Sigmoid colon (tissue), 6 donors: ENCODE measurements at regions not wholly inside any gene's neighbourhood (a gene's known extent, or its start where the extent isn't known, plus 50 kb on each side); places are given as distances from the start of the nearest gene placed in this dataset.
"Not testable (repeated sequence)": the region's sequence is repeated elsewhere in the genome, so short reads cannot be mapped to it uniquely, and the experiment has no call there.

ENCODE experiments used
- DNase-seq: peaks from one replicate; pipeline ENCODE4 v3.0.0-alpha.2; 2019
- H3K27ac ChIP-seq, 4 donors: fragments of 200-600 bp; sonication (generic); one replicate each; pipeline ENCODE4 v1.5.1; 2016 to 2019; ENCODE audit warnings: mild to moderate bottlenecking in 1 of 4
- H3K27me3 ChIP-seq, 3 donors: fragments of 200-600 bp; sonication (generic); one replicate each; pipeline ENCODE4 v1.5.1; 2019; ENCODE audit warnings: mild to moderate bottlenecking in 1 of 3
- H3K36me3 ChIP-seq, 4 donors: fragments of 200-600 bp; sonication (generic); one replicate each; pipeline ENCODE4 v1.5.1; 2016 to 2019
- H3K4me1 ChIP-seq, 4 donors: fragments of 200-600 bp; sonication (generic); one replicate each; pipeline ENCODE4 v1.5.1; 2017 to 2019
- H3K4me3 ChIP-seq, 4 donors: fragments of 200-600 bp; sonication (generic); one replicate each; pipeline ENCODE4 v1.5.1; 2017 to 2019; ENCODE audit warnings: mild to moderate bottlenecking in 2 of 4, moderate library complexity in 1 of 4
- H3K9me3 ChIP-seq, 4 donors: fragments of 200-600 bp in 3 of 4; sonication (generic) in 3 of 4; one replicate each; pipeline versions ENCODE4 v1.5.1 to v1.6.1; 2013 to 2019
- CTCF ChIP-seq, 4 experiments: fragments of 450-650 bp in 3 of 4; fragments of 200-600 bp in 1 of 4; IDR thresholded peaks; one replicate each; pipeline ENCODE4 v1.5.1; 2016 to 2019; ENCODE audit warnings: antibody characterized with exemption in 4 of 4, mild to moderate bottlenecking in 3 of 4, moderate library complexity in 2 of 4
- EP300 ChIP-seq, 4 donors: sonication (generic); formaldehyde crosslinking; IDR thresholded peaks; one replicate each; pipeline ENCODE4 v1.6.1; 2017; ENCODE audit warnings: antibody characterized with exemption in 4 of 4
- POLR2A ChIP-seq, 2 donors: fragments of 450-650 bp; IDR thresholded peaks; one replicate each; pipeline ENCODE4 v1.6.1; 2016; ENCODE audit warnings: antibody characterized with exemption in 2 of 2, mild to moderate bottlenecking in 2 of 2, moderate library complexity in 2 of 2
- WGBS, 2 donors: extraction: QIAGEN DNeasy Blood & Tissue Kit; methylation state at CpG; one replicate each; pipeline ENCODE4 v1.1.7; 2013; 5-methylcytosine and 5-hydroxymethylcytosine counted together
- intact Hi-C: fragments of 100-400 bp; cut with DNase I; formaldehyde crosslinking; loops from one replicate; pipeline ENCODE4 v1.15.1; 2023
- donor health status: healthy with polysubstance abuse.
- donor health status: healthy.

GRCh38 chr21:7916329-7917303 is 2604.8 kb upstream of the TPTE start:
- no peak overlapping the region for H3K27ac ChIP-seq
- H3K9me3 ChIP-seq: peaks cover 0 to 32% (median 17%) of the 10 kb centered on the region in 4 donors
- H3K36me3 ChIP-seq: no peaks in the 10 kb centered on the region
- intact Hi-C loops: no loop called here
- no peaks in the 10 kb centered on the region for H3K27me3 ChIP-seq
- WGBS, 2 donors: 79 to 86% methylated on average over 25 of the region's 25 CpGs
- DNase-seq: no peak
- TF ChIP-seq POLR2A (IDR thresholded peaks at IDR 0.05): no peak
- no peak for TF ChIP-seq CTCF (IDR thresholded peaks at IDR 0.05)
- no peaks in the 10 kb centered on the region for H3K4me1 ChIP-seq
- no peak overlapping the region for H3K4me3 ChIP-seq

DNA sequence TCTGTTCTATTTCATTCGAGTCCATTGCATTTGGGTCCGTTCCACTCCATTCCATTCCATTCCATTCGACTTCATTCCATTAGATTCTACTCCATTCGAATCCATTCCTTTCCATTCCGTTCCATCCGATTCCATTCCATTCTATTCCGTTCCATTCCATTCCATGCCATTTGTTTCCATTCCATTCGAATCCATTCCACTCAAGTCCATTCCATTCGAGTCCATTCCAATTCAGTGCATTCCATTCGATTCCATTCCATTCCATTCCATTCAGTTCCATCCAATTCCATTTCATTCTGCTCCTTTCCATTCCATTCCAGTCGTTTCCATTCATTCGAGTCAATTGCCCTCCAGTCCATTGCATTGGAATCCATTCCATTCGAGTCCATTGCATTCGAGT is 2603.7 kb upstream of the TPTE start:
- Histone ChIP-seq H3K9me3 (peaks cover under 1 to 37% (median 22%) of the 10 kb centered on the region in 4 donors), H3K27me3 (no peaks in the 10 kb centered on the region), H3K27ac (no peak overlapping the region), H3K4me1 (no peaks in the 10 kb centered on the region), H3K36me3 (no peaks in the 10 kb centered on the region), H3K4me3 (no peak overlapping the region)
- WGBS, 2 donors: 72 to 78% methylated on average over 14 of the region's 14 CpGs
- TF ChIP-seq EP300 (IDR thresholded peaks at IDR 0.05): no peak
- intact Hi-C loops: no loop called here
- no peak for DNase-seq

- H3K27ac ChIP-seq, intact Hi-C loops, H3K4me1 ChIP-seq, DNase-seq, H3K27me3 ChIP-seq, H3K36me3 ChIP-seq, H3K4me3 ChIP-seq: not testable (repeated sequence)
- WGBS, 2 donors: 72 to 81% methylated on average over 16 of the region's 16 CpGs
- peaks cover 12 to 64% (median 41%) of the 10 kb centered on the region in 4 donors for H3K9me3 ChIP-seq
These were observed 2595.3 kb upstream of the TPTE start for GRCh38 chr21:7925918-7926582.

DNA sequence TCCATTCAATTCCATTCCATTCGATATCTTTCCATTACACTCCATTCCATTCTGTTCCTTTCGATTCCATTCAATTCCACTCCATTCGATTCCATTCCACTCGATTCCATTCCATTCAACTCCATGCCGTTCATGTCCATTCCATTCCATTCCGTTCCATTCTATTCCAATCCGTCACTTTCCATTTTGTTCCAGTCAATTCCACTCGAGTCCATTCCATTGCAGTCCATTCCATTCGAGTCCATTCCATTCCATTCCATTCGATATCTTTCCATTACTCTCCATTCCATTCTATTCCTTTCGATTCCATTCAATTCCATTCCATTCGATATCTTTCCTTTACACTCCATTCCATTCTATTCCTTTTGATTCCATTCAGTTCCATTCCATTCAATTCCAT is 2592.9 kb upstream of the TPTE start:
- H3K27me3 ChIP-seq, H3K4me3 ChIP-seq, intact Hi-C loops, H3K4me1 ChIP-seq, DNase-seq, H3K27ac ChIP-seq, H3K36me3 ChIP-seq: not testable (repeated sequence)
- 79 to 80% methylated on average over 12 of the region's 12 CpGs for WGBS, 2 donors
- peaks cover 6 to 60% (median 54%) of the 10 kb centered on the region in 4 donors for H3K9me3 ChIP-seq

DNA sequence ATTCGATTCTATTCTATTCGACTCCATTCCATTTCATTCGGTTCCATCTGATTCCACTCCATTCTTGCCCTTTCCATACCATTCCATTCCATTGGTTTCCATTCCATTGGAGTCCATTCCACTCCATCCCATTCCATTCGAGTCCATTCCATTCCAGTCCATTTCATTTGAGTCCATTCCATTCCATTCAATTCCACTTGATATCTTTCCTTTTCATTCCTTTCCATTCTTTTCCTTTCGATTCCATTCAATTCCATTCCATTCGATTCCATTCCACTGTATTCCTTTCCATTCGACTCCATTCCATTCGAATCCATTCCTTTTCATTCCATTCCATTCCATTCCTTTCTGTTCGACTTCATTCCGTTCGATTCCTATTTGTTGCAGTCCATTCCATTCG is 2591.8 kb upstream of the TPTE start:
- H3K4me3 ChIP-seq, H3K27ac ChIP-seq, H3K27me3 ChIP-seq, H3K4me1 ChIP-seq, DNase-seq, intact Hi-C loops, H3K36me3 ChIP-seq: not testable (repeated sequence)
- H3K9me3 ChIP-seq: peaks cover 12 to 63% (median 61%) of the 10 kb centered on the region in 4 donors
- WGBS, 2 donors: 82 to 84% methylated on average over 12 of the region's 12 CpGs

GRCh38 chr21:7930445-7930844 is 2590.9 kb upstream of the TPTE start:
- H3K27ac ChIP-seq, H3K4me3 ChIP-seq, H3K4me1 ChIP-seq, intact Hi-C loops, H3K36me3 ChIP-seq, DNase-seq, H3K27me3 ChIP-seq: not testable (repeated sequence)
- WGBS, 2 donors: 68 to 74% methylated on average over 9 of the region's 9 CpGs
- peaks cover 16 to 68% (median 63%) of the 10 kb centered on the region in 4 donors for H3K9me3 ChIP-seq

- H3K4me3 ChIP-seq, H3K27ac ChIP-seq, intact Hi-C loops, H3K36me3 ChIP-seq, H3K27me3 ChIP-seq, DNase-seq, H3K4me1 ChIP-seq: not testable (repeated sequence)
- WGBS, 2 donors: 76 to 84% methylated on average over 11 of the region's 11 CpGs
- H3K9me3 ChIP-seq: peaks cover 9 to 84% (median 56%) of the 10 kb centered on the region in 4 donors
These were observed 2589.3 kb upstream of the TPTE start for GRCh38 chr21:7932113-7932512.

- H3K4me3 ChIP-seq, H3K36me3 ChIP-seq, H3K27me3 ChIP-seq, H3K27ac ChIP-seq, H3K4me1 ChIP-seq, intact Hi-C loops, DNase-seq: not testable (repeated sequence)
- H3K9me3 ChIP-seq: peaks cover 9 to 87% (median 52%) of the 10 kb centered on the region in 4 donors
- 78 to 84% methylated on average over 14 of the region's 14 CpGs for WGBS, 2 donors
These were observed 2588.5 kb upstream of the TPTE start for GRCh38 chr21:7932834-7933233.
